Adrenal gland (tissue), 5 donors: ENCODE measurements at regions not wholly inside any gene's neighbourhood (a gene's known extent, or its start where the extent isn't known, plus 50 kb on each side); places are given as distances from the start of the nearest gene placed in this dataset.

Experiments used
- POLR2A ChIP-seq, 2 donors: fragments of 450-650 bp; IDR thresholded peaks; one replicate each; pipeline ENCODE4 v1.6.1; 2017; ENCODE audit warnings: antibody characterized with exemption in 2 of 2, mild to moderate bottlenecking in 2 of 2, moderate library complexity in 1 of 2
- TF ChIP-seq, protein P1 (sequence below), 6 experiments: fragments of 450-650 bp in 4 of 6; fragments of 200-600 bp in 2 of 6; sonication (generic) in 1 of 6; IDR thresholded peaks; 1 replicate in 5 of 6; 2 replicates in 1 of 6; pipeline versions ENCODE4 v1.5.1 to v1.8.0; 2016 to 2021; ENCODE audit warnings: antibody characterized with exemption in 6 of 6, mild to moderate bottlenecking in 2 of 6, moderate library complexity in 1 of 6
- donor health status: DM: no; HTN: no; CAD: no.

DNA sequence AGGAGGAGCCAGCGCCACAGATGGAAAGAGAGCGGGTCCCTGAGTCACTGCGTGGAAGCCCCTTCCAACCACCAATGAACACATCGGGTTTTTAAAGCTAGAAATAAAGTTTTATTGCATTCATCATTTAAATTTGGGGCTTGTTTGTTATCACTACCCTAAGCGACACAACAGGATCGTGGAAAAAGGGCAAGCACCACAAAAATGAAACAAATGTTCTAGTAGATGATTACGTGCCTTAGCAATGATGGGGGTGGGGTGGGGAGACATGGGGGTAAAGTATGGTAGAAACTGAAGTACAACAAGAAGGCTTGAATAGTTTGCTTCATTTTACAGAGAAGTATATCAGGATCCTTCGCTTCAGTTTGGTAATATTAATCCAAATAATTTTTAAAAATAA, 221.6 kb upstream of the ATP10A start:
- TF ChIP-seq, protein P1, sequence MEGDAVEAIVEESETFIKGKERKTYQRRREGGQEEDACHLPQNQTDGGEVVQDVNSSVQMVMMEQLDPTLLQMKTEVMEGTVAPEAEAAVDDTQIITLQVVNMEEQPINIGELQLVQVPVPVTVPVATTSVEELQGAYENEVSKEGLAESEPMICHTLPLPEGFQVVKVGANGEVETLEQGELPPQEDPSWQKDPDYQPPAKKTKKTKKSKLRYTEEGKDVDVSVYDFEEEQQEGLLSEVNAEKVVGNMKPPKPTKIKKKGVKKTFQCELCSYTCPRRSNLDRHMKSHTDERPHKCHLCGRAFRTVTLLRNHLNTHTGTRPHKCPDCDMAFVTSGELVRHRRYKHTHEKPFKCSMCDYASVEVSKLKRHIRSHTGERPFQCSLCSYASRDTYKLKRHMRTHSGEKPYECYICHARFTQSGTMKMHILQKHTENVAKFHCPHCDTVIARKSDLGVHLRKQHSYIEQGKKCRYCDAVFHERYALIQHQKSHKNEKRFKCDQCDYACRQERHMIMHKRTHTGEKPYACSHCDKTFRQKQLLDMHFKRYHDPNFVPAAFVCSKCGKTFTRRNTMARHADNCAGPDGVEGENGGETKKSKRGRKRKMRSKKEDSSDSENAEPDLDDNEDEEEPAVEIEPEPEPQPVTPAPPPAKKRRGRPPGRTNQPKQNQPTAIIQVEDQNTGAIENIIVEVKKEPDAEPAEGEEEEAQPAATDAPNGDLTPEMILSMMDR (IDR thresholded peaks at IDR 0.05) = no peak
- TF ChIP-seq POLR2A (IDR thresholded peaks at IDR 0.05) = no peak
